Retinal pigment epithelial cell (primary cell): ENCODE measurements at regions not wholly inside any gene's neighbourhood (a gene's known extent, or its start where the extent isn't known, plus 50 kb on each side); places are given as distances from the start of the nearest gene placed in this dataset.

Experiments
- DNase-seq: peaks from one replicate; pipeline ENCODE4 v3.0.0-alpha.2; 2010; ENCODE audit warnings: low read depth
- H3K4me3 ChIP-seq: 2 replicates; pipeline ENCODE4 v1.5.1; 2011; ENCODE audit warnings: mild to moderate bottlenecking, low read length, control low read depth, moderate library complexity
- CTCF ChIP-seq: conservative IDR thresholded peaks from 2 replicates; pipeline ENCODE4 v1.5.1; 2011; ENCODE audit warnings: low read depth, low read length, control low read depth, inconsistent platforms

GRCh38 chr10:9863559-9864121 is 1154.0 kb upstream of the CELF2 start:
- no peak for TF ChIP-seq CTCF
- H3K4me3 ChIP-seq = no peak overlapping the region
- DNase-seq = no peak

- no peak for DNase-seq
- no peak overlapping the region for H3K4me3 ChIP-seq
- peak; percentile 15 for TF ChIP-seq CTCF
These were observed 1149.2 kb upstream of the CELF2 start for GRCh38 chr10:9868499-9868898.

GRCh38 chr10:9869205-9869604 is 1148.5 kb upstream of the CELF2 start:
- no peak for DNase-seq
- H3K4me3 ChIP-seq = no peak overlapping the region
- no peak for TF ChIP-seq CTCF

GRCh38 chr10:9869606-9870176 is 1148.0 kb upstream of the CELF2 start:
- no peak for DNase-seq
- no peak for TF ChIP-seq CTCF
- no peak overlapping the region for H3K4me3 ChIP-seq

DNA sequence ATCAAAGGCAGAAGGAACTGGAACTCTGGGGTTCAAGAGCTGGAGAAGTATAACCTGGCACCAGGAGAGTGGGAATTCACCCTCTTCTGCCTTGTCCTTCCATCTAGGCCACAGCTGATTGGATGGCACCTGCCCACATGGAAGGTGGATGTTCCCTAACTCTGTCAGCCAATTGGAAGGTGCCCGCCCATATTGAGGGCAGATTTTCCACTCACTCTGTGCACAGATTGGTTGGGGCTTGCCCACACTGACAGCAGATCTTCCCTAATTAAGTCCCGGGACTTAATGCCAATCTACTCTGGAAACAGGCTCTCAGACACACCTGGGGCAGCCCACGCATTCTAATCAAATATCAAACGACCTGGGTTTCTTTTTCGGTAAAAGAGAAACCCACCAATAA is 1142.3 kb upstream of the CELF2 start:
- TF ChIP-seq CTCF = no peak
- H3K4me3 ChIP-seq = no peak overlapping the region
- DNase-seq = no peak

DNA sequence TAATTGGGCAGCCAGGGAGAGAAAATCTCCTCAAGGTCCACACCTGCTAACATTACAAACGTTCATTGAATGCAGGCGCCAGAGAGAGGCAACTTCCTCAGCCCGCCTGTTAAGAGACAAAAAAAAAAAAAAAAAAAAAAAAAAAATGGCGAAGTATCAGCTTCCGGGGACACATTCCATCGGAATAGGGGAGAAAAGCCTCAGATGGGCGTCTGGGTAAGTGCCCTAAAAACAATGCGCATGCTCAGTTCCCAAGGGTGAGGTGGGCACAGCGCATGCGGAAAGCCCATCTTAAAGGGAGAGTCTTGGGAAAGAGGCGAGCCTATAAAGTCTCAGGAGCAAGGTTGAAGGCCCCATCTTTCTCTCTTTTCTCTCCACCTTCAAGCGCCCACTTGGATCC is 1139.7 kb upstream of the CELF2 start:
- TF ChIP-seq CTCF = no peak
- no peak overlapping the region for H3K4me3 ChIP-seq
- no peak for DNase-seq

- no peak overlapping the region for H3K4me3 ChIP-seq
- no peak for TF ChIP-seq CTCF
- no peak for DNase-seq
These were observed 1139.3 kb upstream of the CELF2 start for GRCh38 chr10:9878383-9878782.
